Stimulated activated CD4-positive, alpha-beta T cell treated with anti-CD3 and anti-CD28 coated beads, Interleukin-1b, Interleukin-23, amount 100 ng/mL, for 24 hours (primary cell): ENCODE measurements at regions not wholly inside any gene's neighbourhood (a gene's known extent, or its start where the extent isn't known, plus 50 kb on each side); places are given as distances from the start of the nearest gene placed in this dataset.

Experiments used
- DNase-seq, 4 experiments: peaks; one replicate each; pipeline ENCODE4 v3.0.0-alpha.2; 2020; ENCODE audit warnings: low read depth in 4 of 4, low spot score in 1 of 4

- no peak for DNase-seq
These were observed 417.3 kb downstream of the SHANK2 start for GRCh38 chr11:70834984-70835560.

- no peak for DNase-seq
These were observed 416.3 kb downstream of the SHANK2 start for GRCh38 chr11:70836071-70836470.

- DNase-seq = no peak
These were observed 414.2 kb downstream of the SHANK2 start for GRCh38 chr11:70838198-70838597.

GRCh38 chr11:70839851-70840250 is 412.5 kb downstream of the SHANK2 start:
- DNase-seq = no peak

GRCh38 chr11:70841264-70841663 is 411.1 kb downstream of the SHANK2 start:
- DNase-seq = no peak

GRCh38 chr11:70842256-70842655 is 410.1 kb downstream of the SHANK2 start:
- DNase-seq = no peak

- DNase-seq = no peak
These were observed 409.7 kb downstream of the SHANK2 start for GRCh38 chr11:70842701-70843100.

GRCh38 chr11:70843906-70844305 is 408.5 kb downstream of the SHANK2 start:
- no peak for DNase-seq

GRCh38 chr11:70844387-70844786 is 408.0 kb downstream of the SHANK2 start:
- no peak for DNase-seq

GRCh38 chr11:70845591-70846041 is 406.8 kb downstream of the SHANK2 start:
- no peak for DNase-seq

GRCh38 chr11:70846781-70847655 is 405.4 kb downstream of the SHANK2 start:
- DNase-seq = no peak

GRCh38 chr11:70848243-70848750 is 404.1 kb downstream of the SHANK2 start:
- no peak for DNase-seq

GRCh38 chr11:70849031-70849430 is 403.3 kb downstream of the SHANK2 start:
- DNase-seq = no peak

GRCh38 chr11:70851308-70851707 is 401.1 kb downstream of the SHANK2 start:
- DNase-seq = no peak

- no peak for DNase-seq
These were observed 400.5 kb downstream of the SHANK2 start for GRCh38 chr11:70851907-70852306.

GRCh38 chr11:70853068-70853769 is 399.2 kb downstream of the SHANK2 start:
- no peak for DNase-seq

GRCh38 chr11:70853770-70854108 is 398.6 kb downstream of the SHANK2 start:
- DNase-seq = no peak

- DNase-seq = no peak
These were observed 398.2 kb downstream of the SHANK2 start for GRCh38 chr11:70854201-70854600.

GRCh38 chr11:70854901-70855556 is 397.3 kb downstream of the SHANK2 start:
- DNase-seq = no peak

- no peak for DNase-seq
These were observed 394.5 kb downstream of the SHANK2 start for GRCh38 chr11:70857894-70858293.

- DNase-seq = no peak
These were observed 393.2 kb downstream of the SHANK2 start for GRCh38 chr11:70859180-70859579.
